Pons (tissue), 1 donor: ENCODE measurements at regions not wholly inside any gene's neighbourhood (a gene's known extent, or its start where the extent isn't known, plus 50 kb on each side); places are given as distances from the start of the nearest gene placed in this dataset.
A peak's percentile ranks its signal among the peaks of the same experiment; 100 is the strongest.

ENCODE experiments used
- DNase-seq: peaks from one replicate; pipeline ENCODE4 v3.0.0-alpha.2; 2016; ENCODE audit warnings: low spot score

DNA sequence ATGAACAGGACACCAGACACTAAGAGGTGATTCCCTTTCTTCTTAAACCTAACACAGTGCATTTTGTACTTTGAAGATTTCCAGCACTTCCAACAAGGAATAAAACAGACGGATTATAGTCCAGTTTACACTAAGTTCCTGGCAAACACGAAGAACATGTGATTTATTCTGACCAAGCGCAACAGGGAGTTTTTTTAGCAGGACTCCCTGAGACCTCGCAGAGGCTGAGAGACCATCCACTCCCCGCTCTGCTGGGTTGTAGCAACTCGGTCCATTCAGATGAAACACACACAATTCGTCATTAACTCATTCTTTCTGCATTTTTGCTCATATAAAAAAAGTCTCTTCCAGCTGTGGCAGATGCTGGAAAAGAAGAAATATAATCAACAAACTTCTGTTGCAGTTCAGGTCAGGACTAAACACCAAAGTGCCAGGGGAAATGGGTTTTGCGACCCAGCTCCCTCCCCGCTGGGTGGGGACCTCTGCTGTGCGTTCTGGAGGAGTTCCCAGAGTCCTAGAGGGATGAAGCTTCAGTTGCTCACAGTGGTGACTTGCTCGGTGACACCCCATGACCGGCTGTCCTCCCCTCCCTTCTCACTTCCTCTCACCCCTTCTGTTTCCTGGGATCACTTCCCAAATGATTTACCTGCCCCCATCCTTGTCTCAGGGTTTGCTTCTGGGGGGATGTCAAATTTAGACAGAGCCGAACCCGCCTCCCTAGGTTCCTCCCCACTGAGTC is 52.5 kb downstream of the KCNF1 start:
- DNase-seq, result no peak

DNA sequence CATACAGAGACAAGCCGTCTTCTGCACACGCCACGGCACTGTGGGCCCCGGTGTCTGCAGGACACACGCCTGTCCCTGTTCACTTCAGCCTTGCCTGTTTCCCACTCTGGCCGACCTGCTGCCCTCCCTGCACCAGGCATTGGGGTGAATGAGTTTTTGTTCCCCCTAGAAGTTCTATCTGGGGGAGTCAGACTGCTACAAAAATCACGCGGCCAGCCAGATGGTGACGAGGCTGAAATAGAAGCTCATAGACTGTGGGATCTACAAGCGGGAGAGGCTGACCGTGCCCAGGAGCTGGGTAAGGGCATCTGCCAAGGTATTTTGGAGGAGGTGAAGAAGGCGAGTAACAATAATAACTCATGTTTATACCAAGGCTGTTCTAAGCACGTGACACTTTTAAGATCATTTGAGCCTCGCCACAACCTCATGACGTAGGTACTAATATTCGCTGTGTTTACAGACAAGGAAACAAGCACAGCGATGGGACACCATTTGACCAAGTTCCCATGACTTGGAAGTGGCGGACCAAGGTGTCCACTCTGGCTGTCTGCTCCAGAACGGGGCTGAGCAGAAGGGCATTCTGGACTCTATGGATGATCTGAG is 53.6 kb downstream of the KCNF1 start:
- DNase-seq, result no peak

DNA sequence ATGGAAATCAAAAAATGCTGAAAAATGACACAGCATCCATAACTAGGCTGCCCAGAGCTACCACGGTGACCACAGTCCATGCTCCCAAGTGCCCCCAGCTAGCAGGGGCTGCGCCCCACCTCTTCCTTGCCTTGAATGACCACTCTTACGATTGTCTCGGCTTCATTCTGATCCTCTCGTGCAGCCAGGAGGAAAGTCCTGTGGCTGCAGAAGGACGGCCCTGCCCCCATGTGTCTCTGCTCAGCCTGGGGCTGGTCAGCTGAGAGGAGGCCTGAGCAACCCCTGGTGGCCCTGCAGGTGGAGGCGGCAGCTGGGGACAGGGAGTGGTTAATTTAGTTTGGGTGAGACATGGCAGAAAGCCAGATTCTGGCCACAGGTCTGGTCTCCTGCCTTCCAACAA is 54.3 kb downstream of the KCNF1 start:
- DNase-seq, result no peak

DNA sequence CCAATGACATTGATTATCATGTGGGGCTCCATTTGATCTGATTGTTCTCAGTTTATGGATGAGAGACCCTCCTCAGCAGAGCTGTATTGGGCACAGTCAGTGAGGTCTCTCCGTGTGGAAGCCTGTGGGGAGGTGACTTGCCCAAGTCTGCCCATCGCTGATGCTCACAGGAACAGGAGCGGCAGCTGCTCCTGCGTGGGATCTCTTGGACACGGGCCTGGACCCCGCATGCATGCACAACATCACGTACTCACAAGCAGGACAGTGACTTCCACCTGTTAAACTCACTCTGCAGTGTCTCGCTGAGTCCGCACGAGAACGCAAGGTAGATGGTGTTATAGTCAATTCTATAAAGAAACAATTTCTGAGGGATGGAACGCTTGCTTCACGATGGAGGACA is 55.0 kb downstream of the KCNF1 start:
- no peak for DNase-seq

DNA sequence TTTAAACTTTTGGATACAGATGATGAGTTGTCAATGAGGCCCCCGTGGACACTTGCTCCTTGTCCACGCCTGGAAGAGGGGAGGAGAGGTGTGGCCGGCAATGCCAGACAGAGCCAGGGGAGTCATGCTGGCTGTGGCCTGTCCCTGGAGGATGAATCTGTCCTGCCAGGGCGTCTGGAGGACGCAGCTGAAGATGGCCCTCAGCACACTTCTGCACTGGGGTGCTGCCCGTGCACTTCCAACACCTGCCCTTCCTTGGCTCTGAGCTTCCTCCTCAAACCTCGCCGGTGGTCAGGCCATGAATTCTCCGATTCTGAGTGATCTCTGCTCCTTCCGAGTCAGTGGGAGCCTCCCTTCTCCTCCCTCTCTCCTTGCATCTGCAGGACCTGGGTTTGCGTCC is 56.4 kb downstream of the KCNF1 start:
- no peak for DNase-seq

DNA sequence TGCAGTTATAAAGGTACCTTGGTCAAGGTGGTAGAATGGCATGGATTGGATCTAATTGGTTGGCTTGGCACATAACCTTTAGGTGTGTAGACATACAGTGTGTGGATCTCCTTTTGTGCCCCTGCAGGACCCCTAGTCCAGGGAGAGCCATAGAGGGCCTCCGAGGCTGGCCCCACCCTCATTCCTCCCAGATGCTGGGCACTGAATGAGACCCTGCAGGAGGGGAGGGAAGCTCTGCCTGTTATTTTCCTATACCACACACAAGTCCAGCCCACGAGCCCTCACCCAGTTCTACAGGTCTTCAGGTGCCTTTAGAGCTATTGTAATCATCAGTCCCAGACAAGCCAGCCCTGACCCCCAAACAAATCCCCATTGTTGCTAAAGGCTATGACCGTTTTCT is 58.9 kb downstream of the KCNF1 start:
- no peak for DNase-seq

DNA sequence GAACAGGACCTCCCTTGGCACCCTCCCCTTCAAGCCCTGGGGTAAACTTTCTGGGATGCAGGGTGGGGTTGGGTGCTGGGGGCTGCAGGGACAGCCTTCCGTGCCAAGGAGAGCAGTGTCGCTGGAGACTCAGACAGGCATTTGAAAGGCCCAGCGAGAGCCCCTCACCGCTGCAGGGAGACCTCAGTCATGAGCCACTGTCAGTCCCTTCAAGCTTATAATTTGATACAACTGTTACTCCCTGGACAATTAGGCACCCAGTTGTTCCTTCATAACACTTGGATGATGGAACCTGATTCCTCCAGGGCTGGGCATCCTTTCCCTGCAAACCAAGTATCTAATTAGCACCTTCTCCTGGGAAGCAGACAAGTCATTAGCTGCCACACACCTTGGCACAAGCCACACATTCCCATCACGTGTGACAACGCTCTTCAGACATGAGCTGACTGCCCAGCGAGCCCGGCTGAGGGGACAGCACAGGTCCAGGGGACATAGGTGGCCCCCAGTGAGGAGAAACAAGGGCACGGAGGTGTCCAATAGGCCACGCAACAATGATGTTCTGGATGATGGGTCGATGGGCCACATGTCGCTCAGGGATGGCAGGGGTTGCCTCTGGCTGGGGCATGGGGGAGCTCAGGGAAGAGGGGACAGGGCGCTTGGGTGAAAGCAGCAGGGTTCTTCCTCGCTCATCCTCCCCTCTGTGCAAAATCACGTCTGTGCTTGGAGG is 59.6 kb downstream of the KCNF1 start:
- DNase-seq, result no peak

DNA sequence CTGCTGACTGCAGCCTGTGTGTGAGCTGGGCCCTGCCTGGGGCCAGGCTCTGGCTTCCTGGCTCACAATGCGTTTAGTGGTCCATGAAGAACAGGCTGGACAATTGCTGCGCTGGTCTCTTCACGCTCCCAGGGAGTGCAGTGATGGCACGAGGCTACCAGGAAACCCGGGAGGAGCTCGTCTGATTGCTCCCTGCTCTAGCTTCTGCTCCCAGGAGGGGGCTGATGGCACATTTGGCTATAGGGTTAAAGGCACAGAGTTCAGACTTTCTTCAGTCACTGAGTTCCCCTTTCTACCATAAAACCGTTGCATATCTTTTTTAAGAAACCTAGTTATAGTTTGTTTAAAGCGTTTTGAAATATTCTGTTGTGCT is 60.1 kb downstream of the KCNF1 start:
- DNase-seq, result no peak

DNA sequence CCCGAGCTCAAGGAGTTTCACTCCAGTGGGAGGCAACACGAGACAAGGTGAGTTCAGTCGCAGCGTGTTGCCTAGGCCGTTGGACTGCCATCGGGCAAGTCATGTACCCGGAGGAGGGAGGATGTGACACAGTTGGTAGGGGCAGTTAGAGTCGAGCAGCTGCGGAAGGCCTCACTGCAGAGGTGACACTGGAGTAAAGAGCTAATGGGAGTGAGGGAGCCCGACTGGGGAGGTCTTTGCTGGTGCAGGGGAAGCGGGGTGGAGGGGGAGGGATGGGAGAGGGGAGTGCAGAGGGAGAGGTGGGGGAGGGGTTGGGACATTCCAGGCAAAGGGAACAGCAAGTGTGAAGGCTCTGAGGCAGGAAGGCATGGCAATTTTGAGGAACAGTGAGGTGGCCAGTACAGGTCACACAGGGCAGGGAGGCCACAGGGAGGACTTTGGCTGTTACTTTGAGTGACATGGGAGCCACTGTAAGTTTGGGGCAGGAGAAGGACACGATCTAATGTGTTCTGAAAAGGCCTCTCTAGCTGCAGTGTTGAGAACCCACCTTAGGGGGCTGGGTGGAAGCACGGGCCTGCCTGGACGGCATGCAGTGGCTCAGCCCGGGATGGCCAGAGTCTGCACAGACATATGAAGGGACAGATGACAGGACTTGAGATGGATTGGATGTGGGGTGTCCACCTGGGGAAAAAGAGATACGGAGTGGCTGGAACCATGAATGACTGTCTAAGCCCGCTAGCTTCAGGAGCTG is 61.1 kb downstream of the KCNF1 start:
- no peak for DNase-seq

DNA sequence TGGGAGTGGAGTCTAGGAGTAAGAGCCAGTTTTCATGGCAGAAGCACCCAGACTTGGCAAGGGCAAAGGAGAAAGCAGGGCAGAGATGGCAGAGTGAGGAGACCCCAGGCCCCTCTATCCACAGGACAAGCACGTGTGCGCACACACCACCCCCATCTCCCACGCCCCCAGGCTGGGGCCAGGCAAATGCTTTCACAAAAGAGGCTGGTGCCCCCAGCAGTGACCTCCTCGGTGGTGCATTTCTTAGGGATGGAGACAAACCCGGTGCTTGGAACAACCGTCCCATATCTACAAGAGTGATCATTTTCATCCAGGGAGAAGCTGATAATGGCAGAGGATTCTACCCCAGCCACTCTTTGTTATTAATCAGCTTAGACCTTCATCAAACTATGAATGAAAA is 62.0 kb downstream of the KCNF1 start:
- no peak for DNase-seq

DNA sequence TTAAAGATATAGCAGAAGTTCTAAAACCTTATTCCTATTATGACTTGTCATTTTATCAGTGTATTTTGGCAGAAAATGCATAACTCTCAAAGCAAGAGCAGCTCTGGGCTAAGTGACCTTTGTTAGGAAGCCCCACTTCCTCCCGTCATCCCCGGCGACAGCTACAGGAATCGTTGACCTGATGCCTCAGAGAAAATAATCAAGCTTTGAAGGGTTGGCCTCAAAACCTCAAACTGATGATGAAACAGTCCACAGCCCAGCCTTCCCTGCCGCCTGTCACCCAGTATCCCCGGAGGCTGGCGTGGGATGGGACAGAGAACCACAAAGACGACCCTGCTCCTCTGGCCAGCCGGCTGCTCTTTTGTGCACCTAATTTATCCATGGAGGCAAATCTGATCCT is 65.3 kb downstream of the KCNF1 start:
- no peak for DNase-seq

DNA sequence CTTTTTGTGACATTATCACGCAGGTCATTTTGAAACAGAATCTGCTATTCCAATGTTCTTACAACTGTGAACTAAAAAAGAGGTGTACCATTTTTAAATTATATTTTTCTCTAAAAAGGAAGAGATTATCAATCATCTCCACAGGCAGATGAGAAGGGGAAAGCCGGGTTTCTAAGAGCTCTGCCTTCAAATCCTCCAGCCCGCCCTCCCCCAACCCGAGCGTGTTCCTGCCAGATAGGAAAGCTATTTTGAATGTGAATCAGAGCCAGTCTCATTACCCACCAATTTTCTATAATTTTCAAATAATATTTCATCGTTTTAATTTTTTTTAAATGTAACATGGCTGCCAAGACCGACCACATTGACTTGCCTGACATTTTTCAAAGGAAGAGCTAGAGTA is 65.9 kb downstream of the KCNF1 start:
- no peak for DNase-seq

DNA sequence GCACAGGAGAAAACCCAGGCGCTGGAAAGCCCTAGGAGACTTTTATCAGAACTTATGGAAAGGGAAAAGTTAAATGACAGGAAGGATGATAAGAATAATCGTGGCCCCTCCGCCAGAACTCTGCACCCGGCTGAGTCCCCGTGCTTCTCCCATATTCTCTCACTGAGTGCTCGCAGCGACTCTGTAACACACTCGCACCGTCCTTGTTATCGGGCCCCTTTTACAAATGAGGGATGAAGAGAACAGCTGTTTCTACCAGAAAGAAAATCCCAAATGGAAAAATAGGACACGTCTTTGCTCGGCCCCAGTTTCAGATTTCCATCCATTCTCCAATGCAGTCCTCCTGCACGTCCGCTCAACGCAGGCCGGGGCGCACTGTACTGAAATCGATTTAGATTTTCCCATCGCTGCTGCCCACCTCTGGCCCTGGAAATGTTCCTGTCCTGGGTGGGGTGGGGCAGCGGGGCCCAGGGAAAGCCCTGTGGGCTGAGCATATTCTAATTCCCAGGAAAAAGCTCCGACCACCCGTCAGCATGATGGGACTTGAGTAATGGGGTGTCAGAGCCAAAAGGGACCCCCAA is 66.4 kb downstream of the KCNF1 start:
- no peak for DNase-seq

DNA sequence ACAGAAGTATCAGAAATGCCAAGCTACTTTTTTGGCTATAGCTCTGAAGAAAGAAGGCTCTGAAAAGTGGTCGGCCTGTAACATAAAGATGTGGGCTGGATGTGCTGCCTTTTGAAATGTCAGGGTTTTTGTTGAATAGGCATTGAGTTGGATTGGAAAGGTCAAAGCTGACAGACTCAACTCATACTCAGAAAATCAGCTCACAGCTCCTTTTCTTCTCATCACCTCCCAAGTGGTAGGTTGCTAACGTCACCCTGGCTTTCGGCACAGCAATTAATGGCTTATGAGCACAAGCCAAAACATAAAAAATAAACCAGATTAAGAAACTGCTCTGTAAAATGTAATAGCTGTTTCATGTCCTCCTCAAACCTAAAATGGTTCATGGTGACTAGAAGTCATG is 68.3 kb downstream of the KCNF1 start:
- DNase-seq, result no peak

DNA sequence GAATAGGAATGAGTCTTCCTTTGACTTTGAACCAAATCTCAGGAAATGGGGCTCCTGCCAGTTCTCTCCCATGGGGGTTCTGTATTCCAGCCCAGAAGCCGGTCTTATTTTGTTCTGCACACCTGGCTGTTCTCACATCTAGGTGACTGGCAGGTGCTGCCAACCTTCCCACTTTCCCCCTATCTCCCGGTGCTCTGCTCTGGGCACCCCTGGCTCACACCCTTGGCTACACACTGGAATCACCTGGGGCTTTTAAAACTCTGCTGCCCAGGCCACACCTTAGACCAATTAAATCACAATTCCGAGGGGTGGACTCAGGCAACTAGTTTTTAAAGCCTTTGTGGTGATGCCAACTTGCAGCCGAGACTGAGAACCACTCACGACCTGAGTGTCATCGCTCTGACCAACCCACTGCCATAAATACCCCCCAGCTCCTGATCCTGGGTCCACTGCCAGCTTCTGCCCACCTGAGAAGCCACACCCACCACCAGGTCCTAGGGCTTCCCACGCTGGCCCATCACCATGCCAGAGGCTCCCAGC is 69.2 kb downstream of the KCNF1 start:
- DNase-seq, result no peak

DNA sequence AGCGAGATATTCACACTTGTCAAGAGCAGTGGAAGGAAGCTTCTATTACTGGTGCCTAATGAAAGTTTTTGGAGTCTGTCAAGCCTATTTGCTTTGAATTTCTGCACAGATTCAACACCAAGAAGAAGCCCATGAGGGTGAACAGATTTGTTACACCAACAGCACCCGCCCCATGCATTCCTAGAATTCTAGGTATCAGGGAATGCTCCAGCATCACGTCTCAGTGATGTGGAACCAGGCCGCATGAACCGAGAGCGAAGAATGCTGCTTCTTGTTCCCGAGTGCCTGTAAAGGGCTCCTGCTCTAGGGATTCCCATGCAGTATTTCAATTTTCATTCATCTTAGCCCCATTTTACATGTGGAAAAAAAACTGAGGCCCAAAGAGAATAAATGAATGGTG is 69.7 kb downstream of the KCNF1 start:
- no peak for DNase-seq

DNA sequence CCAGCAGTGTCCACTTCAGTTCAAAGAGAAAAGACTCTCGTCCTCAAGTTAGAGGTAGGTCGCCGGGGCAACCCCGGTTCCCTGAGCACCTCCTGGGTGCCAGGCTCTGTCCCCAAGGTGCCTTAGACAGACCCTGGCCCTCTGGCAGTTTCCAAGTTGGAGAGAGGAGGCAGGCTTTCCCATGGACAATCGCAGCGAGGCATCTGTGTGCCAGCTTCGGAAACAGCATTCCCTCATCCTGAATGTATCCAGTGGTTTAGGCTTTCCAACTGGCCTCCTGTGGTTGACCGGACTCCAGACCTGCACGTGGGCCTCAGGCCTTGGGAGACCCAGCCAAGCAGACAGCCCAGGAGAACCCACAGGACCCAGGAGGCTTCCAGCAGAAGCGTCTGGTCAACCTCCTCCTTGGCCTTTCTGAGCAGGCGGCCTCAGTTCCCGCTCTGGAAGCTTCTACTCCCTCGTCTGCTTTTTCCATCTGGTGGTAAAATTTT is 70.3 kb downstream of the KCNF1 start:
- DNase-seq, result no peak

DNA sequence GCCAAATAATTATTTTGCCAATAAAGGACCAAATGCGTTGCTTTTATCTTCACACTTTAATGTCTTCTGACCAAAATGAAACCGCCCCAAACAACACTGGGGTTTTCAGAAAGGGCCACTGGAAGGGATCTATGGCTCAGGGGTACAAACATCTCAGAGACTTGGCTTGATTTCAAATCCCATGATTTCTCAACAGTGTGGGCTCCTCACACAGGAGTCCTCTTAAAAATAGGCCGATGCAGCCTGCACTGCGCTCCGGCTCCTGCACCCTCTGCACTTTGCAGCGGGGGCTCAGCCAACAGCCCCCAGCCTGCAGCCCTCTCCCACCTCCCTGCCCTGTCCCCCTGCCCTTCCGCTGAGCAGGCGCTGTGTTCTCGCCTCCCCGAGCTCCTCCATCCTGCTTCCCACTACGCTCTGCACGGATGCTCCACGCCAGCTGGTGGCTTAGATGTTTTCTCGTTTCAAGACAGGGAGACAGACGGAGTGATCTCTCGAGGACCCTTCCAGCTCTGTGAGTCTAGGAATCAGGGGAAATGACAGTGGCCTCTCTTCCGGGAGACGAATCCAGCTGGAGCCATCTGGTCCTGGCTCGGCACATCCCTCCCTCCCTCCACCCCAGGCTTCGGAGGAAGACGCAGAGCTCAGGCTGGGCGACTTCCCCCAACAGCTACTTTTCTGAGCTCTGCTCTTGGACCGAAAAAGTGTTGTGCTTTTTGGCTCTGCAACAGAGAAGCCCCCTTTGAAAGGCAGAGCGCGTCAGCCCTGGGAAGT is 71.4 kb downstream of the KCNF1 start:
- DNase-seq, result peak; percentile 7

DNA sequence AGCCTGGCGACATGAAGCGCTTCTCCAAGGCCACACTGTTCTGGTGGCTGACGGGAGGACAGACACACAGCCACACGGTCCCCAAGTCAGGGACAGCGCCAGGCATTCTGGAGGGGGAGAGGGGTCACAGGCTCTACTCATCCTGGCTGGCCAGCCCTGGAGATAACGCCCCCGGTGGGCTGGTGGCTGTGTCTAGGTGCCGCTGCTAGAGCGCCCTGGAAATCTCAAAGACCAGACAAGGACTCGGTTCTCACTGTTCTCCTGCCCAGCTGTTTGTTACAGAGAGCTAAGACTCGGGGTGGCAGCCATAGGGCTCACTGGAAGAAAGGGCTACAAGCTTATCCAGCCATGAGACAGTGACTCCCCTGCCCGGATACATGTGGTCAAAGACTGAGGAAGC is 72.0 kb downstream of the KCNF1 start:
- no peak for DNase-seq

DNA sequence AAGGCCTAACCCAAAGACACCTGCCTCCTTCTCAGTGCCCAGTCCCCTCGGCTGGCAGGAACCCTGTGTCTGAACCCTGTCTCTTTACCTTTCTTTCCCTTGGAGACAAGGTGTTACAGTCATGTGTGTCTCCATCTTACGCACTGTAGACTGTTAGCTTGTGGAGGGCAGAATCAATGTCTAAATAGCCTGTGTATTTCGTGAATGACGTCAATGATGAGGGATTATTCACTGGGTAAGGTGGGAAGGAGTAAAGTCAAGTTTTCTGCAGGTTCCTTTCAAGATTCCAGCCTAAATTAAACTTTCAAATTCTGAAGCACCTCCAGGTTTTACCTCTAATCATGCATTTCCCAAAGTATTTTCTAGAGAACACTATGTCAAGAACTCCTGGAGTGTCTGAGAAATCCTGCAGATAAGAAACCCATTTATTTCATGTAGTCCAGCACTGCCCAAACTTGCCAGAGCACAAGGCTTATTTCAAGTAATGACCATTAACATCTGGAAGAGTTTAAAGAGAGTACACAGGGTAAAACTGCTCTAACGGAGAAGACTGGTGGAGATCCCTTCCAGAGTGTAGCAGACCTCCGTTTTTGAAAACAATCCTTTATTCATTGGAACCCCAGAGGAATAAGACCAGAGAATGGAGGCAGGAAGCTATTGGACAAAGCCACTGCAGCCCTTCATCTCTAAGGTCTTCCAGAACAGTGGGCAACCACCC is 72.8 kb downstream of the KCNF1 start:
- DNase-seq, result no peak

DNA sequence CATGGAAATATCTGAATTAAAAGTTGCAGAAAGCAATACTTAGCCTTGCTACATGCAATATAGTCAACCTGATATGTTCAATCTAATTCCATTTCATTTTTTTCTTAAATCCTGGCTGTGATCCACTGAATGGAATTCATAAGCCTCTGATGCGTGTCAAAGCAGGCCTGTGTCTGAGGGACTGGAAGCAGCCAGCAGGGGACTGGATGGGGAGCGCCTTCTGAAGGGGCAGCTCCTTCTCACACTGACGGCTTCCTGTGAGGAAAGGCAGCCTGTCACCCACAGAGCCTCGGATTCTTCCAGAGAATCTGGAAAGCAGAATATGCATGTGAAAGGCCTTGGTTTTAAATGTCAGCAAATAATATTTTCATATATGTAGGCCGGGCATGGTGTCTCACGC is 73.5 kb downstream of the KCNF1 start:
- DNase-seq, result no peak
